ENCODE measurements at regions not wholly inside any gene's neighbourhood (a gene's known extent, or its start where the extent isn't known, plus 50 kb on each side); places are given as distances from the start of the nearest gene placed in this dataset.
"Not testable (repeated sequence)": the region's sequence is repeated elsewhere in the genome, so short reads cannot be mapped to it uniquely, and the experiment has no call there.

- DNase-seq (ENCODE audit: insufficient read length, low spot score) = no peak
- FAIRE-seq = no peak
- TF ChIP-seq CTCF (IDR thresholded peaks at IDR 0.05; ENCODE audit: insufficient read depth, missing control alignments) = no peak
Observed at GRCh38 chr11:29075726-29076125, 941.1 kb downstream of the KCNA4 start.

- TF ChIP-seq CTCF (IDR thresholded peaks at IDR 0.05; ENCODE audit: insufficient read depth, missing control alignments) = no peak
- DNase-seq (ENCODE audit: insufficient read length, low spot score) (no peak), FAIRE-seq (no peak)
Observed at GRCh38 chr11:29063630-29064361, 953.0 kb downstream of the KCNA4 start.

GRCh38 chr11:29061452-29061851, 953.3 kb downstream of the METTL15 start:
- FAIRE-seq (no peak), DNase-seq (ENCODE audit: insufficient read length, low spot score) (no peak)
- TF ChIP-seq CTCF (IDR thresholded peaks at IDR 0.05; ENCODE audit: insufficient read depth, missing control alignments) = no peak

- FAIRE-seq; DNase-seq (ENCODE audit: insufficient read length, low spot score): not testable (repeated sequence)
Observed at GRCh38 chr11:29056487-29056886, 948.3 kb downstream of the METTL15 start.

- no peak for FAIRE-seq
Observed at GRCh38 chr11:29051935-29052334, 943.7 kb downstream of the METTL15 start.

GRCh38 chr11:29050962-29051361, 942.8 kb downstream of the METTL15 start:
- FAIRE-seq; DNase-seq (ENCODE audit: insufficient read length, low spot score): not testable (repeated sequence)

More at GRCh38 chr11:29051935-29052334, 943.7 kb downstream of the METTL15 start:
- no peak for TF ChIP-seq CTCF (IDR thresholded peaks at IDR 0.05; ENCODE audit: insufficient read depth, missing control alignments)
- no peak for DNase-seq (ENCODE audit: insufficient read length, low spot score)

GRCh38 chr11:29040489-29040888, 932.3 kb downstream of the METTL15 start:
- no peak for TF ChIP-seq CTCF (IDR thresholded peaks at IDR 0.05; ENCODE audit: insufficient read depth, missing control alignments)
- FAIRE-seq (no peak), DNase-seq (ENCODE audit: insufficient read length, low spot score) (no peak)

GRCh38 chr11:29032384-29033149, 924.4 kb downstream of the METTL15 start:
- DNase-seq (ENCODE audit: insufficient read length, low spot score) (no peak), FAIRE-seq (no peak)
- TF ChIP-seq CTCF (IDR thresholded peaks at IDR 0.05; ENCODE audit: insufficient read depth, missing control alignments) = no peak

All from D721Med (cell line).